ENCODE measurements at regions not wholly inside any gene's neighbourhood (a gene's known extent, or its start where the extent isn't known, plus 50 kb on each side); places are given as distances from the start of the nearest gene placed in this dataset.
"Not testable (repeated sequence)": the region's sequence is repeated elsewhere in the genome, so short reads cannot be mapped to it uniquely, and the experiment has no call there.

DNA sequence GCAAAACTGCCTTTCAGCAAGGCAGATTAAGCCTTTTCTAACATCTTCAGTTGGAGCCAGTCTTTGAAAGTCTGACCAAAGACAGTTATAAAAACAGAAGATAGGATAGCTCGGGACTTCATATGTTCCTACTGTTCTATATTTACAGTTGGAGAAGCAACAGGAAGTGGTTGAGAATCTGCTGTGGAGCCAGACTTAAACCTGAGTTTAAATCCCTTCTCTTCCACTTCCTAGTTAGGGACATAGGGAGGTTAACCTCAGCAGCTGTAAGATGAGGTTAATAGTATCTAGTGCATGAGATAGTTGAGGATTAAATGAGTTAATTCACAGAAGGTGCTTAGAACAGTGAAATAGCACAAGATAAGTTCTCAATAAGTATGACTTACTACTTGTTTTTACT is 84.5 kb upstream of the FREM1 start:
- TF ChIP-seq, protein P1, sequence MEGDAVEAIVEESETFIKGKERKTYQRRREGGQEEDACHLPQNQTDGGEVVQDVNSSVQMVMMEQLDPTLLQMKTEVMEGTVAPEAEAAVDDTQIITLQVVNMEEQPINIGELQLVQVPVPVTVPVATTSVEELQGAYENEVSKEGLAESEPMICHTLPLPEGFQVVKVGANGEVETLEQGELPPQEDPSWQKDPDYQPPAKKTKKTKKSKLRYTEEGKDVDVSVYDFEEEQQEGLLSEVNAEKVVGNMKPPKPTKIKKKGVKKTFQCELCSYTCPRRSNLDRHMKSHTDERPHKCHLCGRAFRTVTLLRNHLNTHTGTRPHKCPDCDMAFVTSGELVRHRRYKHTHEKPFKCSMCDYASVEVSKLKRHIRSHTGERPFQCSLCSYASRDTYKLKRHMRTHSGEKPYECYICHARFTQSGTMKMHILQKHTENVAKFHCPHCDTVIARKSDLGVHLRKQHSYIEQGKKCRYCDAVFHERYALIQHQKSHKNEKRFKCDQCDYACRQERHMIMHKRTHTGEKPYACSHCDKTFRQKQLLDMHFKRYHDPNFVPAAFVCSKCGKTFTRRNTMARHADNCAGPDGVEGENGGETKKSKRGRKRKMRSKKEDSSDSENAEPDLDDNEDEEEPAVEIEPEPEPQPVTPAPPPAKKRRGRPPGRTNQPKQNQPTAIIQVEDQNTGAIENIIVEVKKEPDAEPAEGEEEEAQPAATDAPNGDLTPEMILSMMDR (IDR thresholded peaks at IDR 0.05; ENCODE audit: low read depth, low read length, missing control alignments) = no peak

DNA sequence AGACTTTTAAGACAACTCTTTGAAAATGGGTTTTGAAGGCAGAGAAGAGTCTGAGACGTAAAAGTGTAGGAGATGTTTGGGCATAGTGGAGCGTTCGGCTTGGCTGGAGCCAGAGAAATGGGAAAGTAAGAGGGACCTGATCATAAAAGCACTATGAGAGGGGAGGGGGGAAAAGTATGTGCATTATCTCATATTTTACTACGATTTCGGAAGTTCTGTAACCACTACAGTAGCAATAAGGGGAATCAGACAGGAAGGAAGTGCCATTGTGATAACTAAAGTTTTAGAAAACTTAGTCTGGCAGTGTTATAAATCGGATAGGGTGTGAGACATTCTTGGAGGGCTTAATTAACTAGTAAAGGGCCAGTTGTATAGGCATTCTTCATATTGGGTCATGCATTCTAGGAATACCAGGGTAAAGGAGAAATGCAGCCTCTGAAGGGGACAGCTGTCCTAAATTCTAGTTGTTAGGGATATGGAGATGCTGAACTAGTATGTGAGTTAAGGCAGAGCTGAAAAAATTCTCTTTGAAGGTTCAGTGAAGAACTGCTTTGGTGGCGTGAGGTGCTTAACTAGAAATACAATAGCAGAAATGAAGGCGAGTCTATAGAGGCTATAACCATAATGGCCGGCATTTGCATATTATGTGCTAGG is 83.8 kb upstream of the FREM1 start:
- no peak overlapping the region for H3K4me3 ChIP-seq (ENCODE audit: low read depth, low read length)
- TF ChIP-seq, protein P1 (IDR thresholded peaks at IDR 0.05; ENCODE audit: low read depth, low read length, missing control alignments) = no peak
- no peak for DNase-seq (ENCODE audit: low read depth)

More for the DNA sequence above, 84.5 kb upstream of the FREM1 start:
- H3K4me3 ChIP-seq (ENCODE audit: low read depth, low read length) = no peak overlapping the region
- DNase-seq (ENCODE audit: low read depth) = no peak

DNA sequence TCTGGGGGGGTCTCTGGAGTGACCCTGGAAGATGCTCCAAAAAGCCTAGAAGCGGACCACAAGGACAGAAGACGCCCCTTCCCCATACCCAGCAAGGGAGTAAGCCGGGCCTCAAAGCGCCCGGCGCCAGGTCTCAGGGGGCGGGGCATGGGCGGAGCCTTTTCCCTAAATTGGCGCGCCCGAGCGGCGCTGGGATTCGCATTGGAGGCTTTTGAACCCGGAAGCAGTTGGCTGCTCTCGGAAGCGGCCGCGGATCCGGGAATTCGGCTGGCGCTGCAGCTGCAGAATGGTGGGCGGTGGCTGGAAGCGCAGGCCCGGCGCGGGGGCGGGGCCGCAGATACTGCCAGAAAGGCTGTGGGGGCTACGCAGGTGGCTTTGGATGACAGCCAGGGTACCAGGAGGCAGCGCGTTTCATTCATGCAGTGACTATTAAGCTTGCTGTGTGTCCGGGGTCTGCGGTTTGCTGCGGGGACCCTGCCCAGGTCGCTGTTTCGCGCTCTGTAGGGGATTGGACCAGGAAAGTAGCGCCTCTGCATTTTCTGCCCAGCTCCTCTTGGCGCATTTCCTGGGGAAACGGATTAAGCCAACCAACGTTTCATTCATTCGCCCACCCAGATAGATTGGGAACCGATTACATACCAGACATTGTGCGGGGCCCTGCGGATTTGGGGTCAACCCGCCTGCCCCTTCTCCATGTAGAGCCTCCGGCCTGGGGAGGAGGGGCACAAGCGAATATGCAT is 83.0 kb upstream of the FREM1 start:
- DNase-seq (ENCODE audit: low read depth) = no peak
- H3K4me3 ChIP-seq (ENCODE audit: low read depth, low read length) = no peak overlapping the region
- TF ChIP-seq, protein P1 (IDR thresholded peaks at IDR 0.05; ENCODE audit: low read depth, low read length, missing control alignments) = no peak

DNA sequence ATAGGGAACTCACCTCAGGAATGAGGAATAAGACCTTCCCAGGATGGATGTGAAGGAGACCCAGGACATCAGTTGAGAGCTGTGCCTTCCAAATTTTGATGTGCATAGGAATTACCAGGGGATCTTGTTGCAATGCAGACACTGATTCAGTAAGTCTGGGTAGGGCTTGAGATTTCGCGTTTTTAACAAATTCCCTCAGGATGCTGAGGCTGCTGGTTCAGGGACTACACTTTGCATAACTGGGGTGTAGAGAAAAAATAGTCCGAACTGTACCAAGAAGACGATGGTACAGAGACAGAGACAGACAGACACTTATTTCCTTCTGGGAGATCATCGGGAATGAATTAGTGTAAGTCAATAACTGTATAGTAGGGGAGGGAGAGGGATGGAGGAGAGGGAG is 82.3 kb upstream of the FREM1 start:
- TF ChIP-seq, protein P1 (IDR thresholded peaks at IDR 0.05; ENCODE audit: low read depth, low read length, missing control alignments) = no peak
- no peak for DNase-seq (ENCODE audit: low read depth)
- no peak overlapping the region for H3K4me3 ChIP-seq (ENCODE audit: low read depth, low read length)

DNA sequence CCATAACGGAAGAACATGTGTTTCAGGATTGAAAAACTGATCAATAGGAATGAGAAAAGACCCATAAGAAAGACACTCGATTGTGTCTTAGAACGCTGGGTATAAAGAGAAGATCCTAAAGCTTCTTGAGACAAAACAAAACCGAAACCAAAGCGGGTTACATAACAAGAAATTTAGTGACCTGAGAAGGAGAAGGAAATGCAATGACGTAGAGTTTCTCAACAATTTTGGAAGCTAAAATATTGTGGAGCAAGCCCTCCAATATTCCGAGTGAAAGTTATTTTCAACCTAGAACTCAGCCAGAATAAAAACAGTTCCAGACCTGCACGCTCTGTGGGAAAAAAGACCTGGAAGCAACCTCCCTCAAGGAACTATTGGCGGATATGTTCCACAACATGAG is 81.9 kb upstream of the FREM1 start:
- no peak for DNase-seq (ENCODE audit: low read depth)

DNA sequence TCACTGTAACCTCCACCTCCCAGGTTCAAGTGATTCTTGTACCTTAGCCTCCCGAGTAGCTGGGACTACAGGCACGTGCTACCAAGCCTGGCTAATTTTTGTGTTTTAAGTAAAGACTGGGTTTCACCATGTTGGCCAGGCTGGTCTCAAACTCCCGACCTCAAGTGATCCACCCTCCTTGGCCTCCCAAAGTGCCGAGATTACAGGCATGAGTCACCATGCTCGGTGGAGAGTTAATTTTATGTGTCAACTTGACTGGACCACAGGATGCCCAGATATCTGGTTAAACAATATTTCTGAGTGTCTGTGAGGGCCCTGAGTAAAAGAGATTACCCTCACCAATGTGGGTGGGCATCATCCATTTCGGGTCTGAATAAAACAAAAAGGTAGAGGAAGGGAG is 80.4 kb upstream of the FREM1 start:
- DNase-seq (ENCODE audit: low read depth); H3K4me3 ChIP-seq (ENCODE audit: low read depth, low read length): not testable (repeated sequence)

More for the DNA sequence above, 81.9 kb upstream of the FREM1 start:
- no peak overlapping the region for H3K4me3 ChIP-seq (ENCODE audit: low read depth, low read length)
- TF ChIP-seq, protein P1 (IDR thresholded peaks at IDR 0.05; ENCODE audit: low read depth, low read length, missing control alignments) = no peak

DNA sequence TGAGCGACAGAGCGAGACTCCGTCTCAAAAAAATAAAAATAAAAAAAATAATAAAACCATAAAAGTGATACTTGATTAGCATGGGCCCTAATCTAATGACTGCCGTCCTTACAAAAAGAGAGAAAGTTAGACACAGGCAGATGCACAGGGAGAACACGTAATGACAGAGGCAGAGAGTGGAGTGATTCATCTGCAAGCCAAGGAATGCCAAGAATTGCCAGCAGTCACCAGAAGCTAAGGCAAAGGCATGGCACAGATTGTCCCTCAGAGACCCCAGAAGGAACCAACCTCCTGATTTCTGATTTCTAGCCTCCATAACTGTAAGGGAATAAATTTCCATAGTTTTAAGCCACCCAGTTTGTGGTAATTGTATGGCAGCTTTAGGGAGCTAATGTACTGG is 79.6 kb upstream of the FREM1 start:
- no peak for DNase-seq (ENCODE audit: low read depth)
- no peak overlapping the region for H3K4me3 ChIP-seq (ENCODE audit: low read depth, low read length)
- TF ChIP-seq, protein P1 (IDR thresholded peaks at IDR 0.05; ENCODE audit: low read depth, low read length, missing control alignments) = no peak

DNA sequence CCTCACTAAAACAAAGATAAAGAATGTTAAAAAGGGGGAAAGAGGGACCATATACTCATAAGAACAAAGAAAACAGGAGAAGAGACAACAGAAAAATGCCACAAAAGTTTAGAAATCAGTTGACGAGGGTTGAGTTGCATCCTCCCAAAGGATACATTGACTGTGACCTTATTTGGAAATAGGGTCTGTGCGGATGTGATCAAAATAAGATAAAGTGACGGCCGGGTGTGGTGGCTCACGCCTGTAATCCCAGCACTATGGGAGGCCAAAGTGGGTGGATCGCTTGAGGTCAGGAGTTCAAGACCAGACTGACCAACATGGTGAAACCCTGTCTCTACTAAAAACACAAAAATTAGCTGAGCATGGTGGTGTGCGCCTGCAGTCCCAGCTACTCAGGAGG is 79.1 kb upstream of the FREM1 start:
- not testable (repeated sequence) for H3K4me3 ChIP-seq (ENCODE audit: low read depth, low read length); DNase-seq (ENCODE audit: low read depth)
